Neuron (in vitro differentiated cells): ENCODE measurements at regions not wholly inside any gene's neighbourhood (a gene's known extent, or its start where the extent isn't known, plus 50 kb on each side); places are given as distances from the start of the nearest gene placed in this dataset.

ENCODE experiments used
- H2AFZ ChIP-seq: one replicate; pipeline ENCODE4 v1.6.1; 2013; ENCODE audit warnings: low read depth, mild to moderate bottlenecking, inconsistent platforms, low read length, moderate library complexity
- H3K27me3 ChIP-seq: one replicate; pipeline ENCODE4 v1.6.1; 2013; ENCODE audit warnings: low read length; ENCODE audit not compliant: insufficient read depth
- H3K36me3 ChIP-seq: one replicate; pipeline ENCODE4 v1.6.1; 2013; ENCODE audit warnings: low read length; ENCODE audit not compliant: insufficient read depth
- H3K4me1 ChIP-seq: one replicate; pipeline ENCODE4 v1.6.1; 2013; ENCODE audit warnings: low read length; ENCODE audit not compliant: insufficient read depth
- H3K4me3 ChIP-seq: 2 replicates; pipeline ENCODE4 v1.5.1; 2013; ENCODE audit warnings: mild to moderate bottlenecking, low read length, moderate library complexity
- H3K9me3 ChIP-seq: one replicate; pipeline ENCODE4 v1.6.1; 2013; ENCODE audit warnings: low read length

DNA sequence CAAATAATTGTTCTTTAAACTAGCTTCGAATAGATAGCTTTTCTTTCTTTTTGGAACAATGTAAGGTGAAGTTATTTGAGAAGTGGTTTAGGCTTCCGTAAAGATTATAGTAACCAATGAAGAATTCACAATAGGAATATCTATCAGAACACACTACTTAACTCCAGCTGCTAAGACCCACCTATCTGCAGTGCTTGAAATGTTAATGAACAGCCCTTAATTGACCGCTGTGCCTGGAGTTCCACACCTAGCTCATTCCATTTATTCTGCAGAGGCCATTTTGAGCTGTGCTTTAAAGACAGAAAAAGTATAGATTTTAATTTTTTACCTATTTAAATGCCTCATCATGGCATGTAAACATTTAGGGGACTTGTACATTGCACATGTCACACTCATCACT, 83.3 kb upstream of the APCDD1 start:
- H3K9me3 ChIP-seq, result no peaks in the 10 kb centered on the region
- H3K4me3 ChIP-seq, result no peak overlapping the region
- no peaks in the 10 kb centered on the region for H3K27me3 ChIP-seq
- H2AFZ ChIP-seq, result no peak overlapping the region
- H3K36me3 ChIP-seq, result no peaks in the 10 kb centered on the region
- H3K4me1 ChIP-seq, result peaks cover 21% of the 10 kb centered on the region

DNA sequence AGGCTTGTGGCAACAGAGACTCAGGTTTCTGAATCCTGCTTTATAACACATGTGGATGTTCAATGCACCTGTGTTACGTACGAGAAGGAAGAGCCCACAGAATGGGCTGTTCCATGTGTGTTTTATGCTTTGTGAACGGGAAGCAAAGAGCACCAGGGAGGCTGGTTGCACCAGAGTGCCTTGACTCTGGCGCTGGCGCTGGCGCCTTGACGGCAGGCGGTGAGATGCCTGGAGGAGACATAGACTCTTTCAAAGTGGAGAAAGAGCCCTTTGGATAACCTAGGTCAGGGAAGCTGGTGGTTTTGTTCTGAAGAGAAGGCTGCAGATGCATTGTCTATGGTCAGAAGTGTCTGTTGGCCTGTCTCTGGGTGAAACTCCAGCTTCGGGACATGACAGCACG, 80.2 kb upstream of the APCDD1 start:
- Histone ChIP-seq H2AFZ (peak overlapping the region; percentile 15), H3K4me1 (peaks cover 29% of the 10 kb centered on the region), H3K4me3 (no peak overlapping the region), H3K36me3 (no peaks in the 10 kb centered on the region), H3K27me3 (no peaks in the 10 kb centered on the region), H3K9me3 (no peaks in the 10 kb centered on the region)

DNA sequence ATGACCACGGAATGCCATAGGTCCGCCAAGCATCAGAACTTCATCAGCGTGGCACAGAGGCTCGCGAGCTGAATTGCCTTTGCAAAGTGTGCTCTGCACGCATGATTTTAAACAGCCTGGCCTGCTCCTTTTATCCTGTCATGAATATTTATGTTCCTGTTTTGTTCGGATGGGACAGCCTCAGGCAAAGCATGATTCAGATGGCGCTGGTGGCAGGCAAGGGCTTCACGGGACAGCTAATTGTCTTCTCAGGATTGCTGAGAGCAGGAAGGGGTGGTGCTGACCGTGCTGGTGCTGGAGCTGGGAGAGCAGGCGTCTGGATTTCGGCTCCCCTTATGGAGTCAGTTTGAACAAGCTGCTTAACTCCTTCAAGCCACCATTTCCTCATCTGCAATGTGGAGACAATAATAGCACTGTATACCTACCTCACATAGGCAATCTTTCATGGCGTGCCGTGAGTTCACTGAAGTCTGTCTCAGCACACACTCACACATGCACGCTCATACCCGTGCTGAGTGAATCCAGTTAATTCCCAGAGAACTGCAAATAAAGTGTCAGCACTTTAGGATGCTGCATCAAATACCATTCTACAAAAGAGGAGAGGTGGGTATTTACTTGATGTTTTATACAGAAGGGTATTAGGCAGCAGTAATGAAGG, 79.7 kb upstream of the APCDD1 start:
- no peaks in the 10 kb centered on the region for H3K36me3 ChIP-seq
- H3K4me1 ChIP-seq, result peaks cover 31% of the 10 kb centered on the region

DNA sequence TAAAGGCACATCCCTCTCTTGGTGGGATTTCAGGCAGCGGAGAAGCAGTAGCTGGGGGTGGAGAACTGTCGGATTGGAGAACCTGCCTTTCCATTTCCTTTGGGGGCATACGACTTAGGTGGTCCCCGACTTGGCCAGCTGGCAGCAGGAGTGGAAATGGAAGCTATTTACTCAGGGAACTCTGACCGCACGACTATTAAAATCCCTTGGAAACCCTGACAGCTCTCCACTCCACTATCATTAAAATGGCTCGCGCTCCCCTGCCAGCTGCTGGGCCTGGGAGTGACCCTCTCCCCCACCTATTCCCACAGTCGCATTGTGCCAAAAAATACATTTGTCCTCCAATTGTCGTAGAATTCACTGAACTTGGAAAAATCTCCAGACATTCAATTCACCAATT, 77.7 kb upstream of the APCDD1 start:
- Histone ChIP-seq H2AFZ (no peak overlapping the region), H3K27me3 (no peaks in the 10 kb centered on the region)

More for the DNA sequence above, 79.7 kb upstream of the APCDD1 start:
- Histone ChIP-seq H3K9me3 (no peaks in the 10 kb centered on the region), H3K27me3 (no peaks in the 10 kb centered on the region), H2AFZ (peak overlapping the region; percentile 15), H3K4me3 (no peak overlapping the region)

DNA sequence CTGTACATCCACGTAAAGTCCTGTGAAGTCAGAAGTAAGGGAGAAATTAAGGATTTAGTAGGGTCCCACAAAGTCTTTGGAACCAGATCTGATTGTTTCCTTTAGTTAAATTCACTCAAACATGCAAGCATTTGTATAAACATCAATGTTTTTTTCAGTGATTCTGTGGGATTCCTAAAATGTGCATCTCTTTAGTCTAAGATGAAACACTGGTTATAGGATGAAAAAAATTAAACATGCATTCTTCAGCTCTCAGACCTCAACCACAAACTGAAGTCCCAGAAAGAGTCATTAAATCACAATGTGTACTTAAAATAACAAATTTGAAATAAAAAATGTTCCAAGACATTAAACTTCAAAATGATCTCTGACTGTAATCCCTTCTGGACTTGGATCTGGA, 76.5 kb upstream of the APCDD1 start:
- Histone ChIP-seq H3K36me3 (no peaks in the 10 kb centered on the region), H2AFZ (no peak overlapping the region), H3K4me3 (no peak overlapping the region), H3K9me3 (no peaks in the 10 kb centered on the region), H3K4me1 (peaks cover 31% of the 10 kb centered on the region), H3K27me3 (no peaks in the 10 kb centered on the region)

More for the DNA sequence above, 77.7 kb upstream of the APCDD1 start:
- Histone ChIP-seq H3K36me3 (no peaks in the 10 kb centered on the region), H3K9me3 (no peaks in the 10 kb centered on the region), H3K4me1 (peaks cover 31% of the 10 kb centered on the region), H3K4me3 (no peak overlapping the region)

DNA sequence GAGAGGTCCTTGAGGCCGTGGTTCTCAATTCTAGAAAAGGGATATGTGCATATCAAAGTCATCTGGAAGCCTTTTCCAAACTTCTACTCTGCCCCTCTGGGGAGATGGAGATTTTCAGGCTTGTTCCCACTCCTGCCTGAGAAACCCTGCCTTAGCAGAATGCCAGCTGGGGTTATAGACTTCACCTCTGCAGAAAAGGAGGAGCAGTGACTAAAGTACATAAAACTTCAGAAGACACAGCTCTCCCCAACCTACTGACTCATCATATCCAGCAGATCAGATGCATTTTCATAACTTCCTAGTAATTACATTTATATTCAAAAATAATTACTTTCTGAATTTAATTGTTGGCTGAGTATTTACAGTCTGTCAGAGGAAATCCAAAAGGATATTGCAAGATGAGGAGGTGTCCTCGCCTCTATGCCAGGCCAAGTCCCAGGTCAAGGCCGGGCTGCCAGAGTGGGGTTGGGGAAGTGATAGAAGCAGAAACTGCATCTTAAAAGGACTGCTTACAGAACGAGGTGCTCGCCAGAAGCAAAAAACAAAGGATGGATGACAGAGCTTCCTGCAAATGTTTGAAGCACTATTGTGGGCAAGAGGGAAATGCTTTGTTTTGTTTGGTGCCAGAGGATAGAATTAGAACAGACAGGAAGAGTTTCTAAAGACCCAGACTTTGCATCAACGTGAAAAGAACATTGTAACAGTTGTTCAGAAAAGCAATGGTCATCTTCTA, 75.6 kb upstream of the APCDD1 start:
- Histone ChIP-seq H3K4me3 (no peak overlapping the region), H3K36me3 (no peaks in the 10 kb centered on the region), H2AFZ (peak overlapping the region; percentile 39), H3K4me1 (peaks cover 31% of the 10 kb centered on the region), H3K9me3 (no peaks in the 10 kb centered on the region), H3K27me3 (no peaks in the 10 kb centered on the region)

DNA sequence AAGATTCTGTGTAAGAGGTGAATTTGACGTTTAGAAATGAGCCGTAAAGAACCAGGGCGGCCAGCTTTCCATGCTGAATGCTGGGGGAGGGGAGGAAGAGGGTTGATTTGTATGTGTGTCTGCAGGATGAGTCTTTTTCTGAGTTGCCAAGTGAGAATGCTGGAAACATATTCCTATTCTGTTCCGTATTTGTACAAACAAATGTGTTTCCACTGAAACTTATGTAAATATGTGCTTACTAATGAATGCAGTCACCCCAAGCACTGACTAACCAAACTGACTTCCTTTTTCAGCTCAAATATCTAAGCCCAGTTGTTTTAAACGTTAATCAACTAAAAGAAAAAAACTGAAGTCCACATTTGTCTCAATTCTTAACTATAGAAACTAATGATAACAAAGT, 74.9 kb upstream of the APCDD1 start:
- no peak overlapping the region for H3K4me3 ChIP-seq
- peaks cover 26% of the 10 kb centered on the region for H3K4me1 ChIP-seq

DNA sequence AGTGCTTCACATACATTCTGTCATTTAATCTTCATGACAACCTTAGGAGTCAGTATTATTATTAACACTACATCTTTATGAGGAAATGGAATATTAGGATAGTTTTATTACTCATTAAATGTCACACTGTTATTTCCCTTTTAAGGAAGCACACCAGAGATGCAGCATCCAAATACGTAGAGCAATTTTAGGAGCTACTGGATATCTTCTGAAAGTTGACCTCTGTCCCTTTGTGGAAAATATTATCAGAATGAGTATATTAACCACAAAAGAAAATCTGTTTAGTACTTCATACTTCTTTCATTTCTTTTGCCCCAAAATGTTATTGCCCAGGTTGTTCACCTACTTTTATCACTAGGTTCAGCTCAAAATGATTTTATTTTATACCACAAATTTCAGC, 72.9 kb upstream of the APCDD1 start:
- H2AFZ ChIP-seq, result no peak overlapping the region
- no peaks in the 10 kb centered on the region for H3K36me3 ChIP-seq
- no peak overlapping the region for H3K4me3 ChIP-seq
- no peaks in the 10 kb centered on the region for H3K27me3 ChIP-seq
- peaks cover 22% of the 10 kb centered on the region for H3K4me1 ChIP-seq
- H3K9me3 ChIP-seq, result no peaks in the 10 kb centered on the region

More for the DNA sequence above, 74.9 kb upstream of the APCDD1 start:
- peak overlapping the region; percentile 39 for H2AFZ ChIP-seq
- H3K36me3 ChIP-seq, result no peaks in the 10 kb centered on the region
- no peaks in the 10 kb centered on the region for H3K9me3 ChIP-seq
- no peaks in the 10 kb centered on the region for H3K27me3 ChIP-seq

DNA sequence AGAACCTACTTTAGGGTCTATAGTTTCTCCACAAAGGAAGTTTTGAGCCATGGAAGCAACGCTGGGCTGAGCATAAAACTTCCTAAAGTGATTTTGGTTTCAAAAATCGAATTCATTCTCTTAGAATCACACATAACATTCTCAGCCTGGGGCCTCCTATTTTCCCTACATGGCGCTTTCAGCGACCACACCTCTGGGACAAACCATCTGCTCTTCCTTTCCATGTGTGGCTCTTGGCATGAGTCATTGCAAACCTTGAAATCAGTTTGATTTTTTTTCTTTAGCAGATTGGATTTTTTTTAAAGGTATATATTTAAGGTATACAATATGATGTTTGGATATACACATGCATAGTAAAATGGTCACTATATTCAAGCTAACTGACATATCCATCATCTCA, 72.5 kb upstream of the APCDD1 start:
- H2AFZ ChIP-seq, result no peak overlapping the region
- no peaks in the 10 kb centered on the region for H3K36me3 ChIP-seq
- peaks cover 22% of the 10 kb centered on the region for H3K4me1 ChIP-seq
- no peaks in the 10 kb centered on the region for H3K9me3 ChIP-seq
- H3K27me3 ChIP-seq, result no peaks in the 10 kb centered on the region
- H3K4me3 ChIP-seq, result no peak overlapping the region

DNA sequence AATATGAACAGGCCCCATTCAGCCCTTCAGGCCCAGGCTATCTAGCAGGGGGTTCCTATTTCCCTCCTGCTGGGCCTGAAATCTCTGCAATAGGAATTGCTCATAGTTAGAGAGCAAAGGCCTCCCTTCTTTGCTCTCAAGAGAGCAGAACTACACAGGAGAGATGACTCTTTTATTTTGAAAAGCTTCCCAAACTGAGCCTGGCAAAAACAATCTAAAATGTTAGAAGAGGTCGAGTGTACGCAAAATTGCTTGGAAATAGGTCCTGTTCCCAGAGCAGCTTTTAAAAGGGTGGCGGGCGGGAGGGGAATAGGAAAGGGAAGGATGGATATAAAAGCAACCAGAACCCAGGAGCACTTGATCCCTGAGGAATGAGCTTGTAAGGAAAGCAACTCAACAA, 68.4 kb upstream of the APCDD1 start:
- Histone ChIP-seq H2AFZ (no peak overlapping the region), H3K4me3 (no peak overlapping the region), H3K4me1 (peaks cover 13% of the 10 kb centered on the region), H3K9me3 (no peaks in the 10 kb centered on the region), H3K36me3 (no peaks in the 10 kb centered on the region), H3K27me3 (no peaks in the 10 kb centered on the region)

DNA sequence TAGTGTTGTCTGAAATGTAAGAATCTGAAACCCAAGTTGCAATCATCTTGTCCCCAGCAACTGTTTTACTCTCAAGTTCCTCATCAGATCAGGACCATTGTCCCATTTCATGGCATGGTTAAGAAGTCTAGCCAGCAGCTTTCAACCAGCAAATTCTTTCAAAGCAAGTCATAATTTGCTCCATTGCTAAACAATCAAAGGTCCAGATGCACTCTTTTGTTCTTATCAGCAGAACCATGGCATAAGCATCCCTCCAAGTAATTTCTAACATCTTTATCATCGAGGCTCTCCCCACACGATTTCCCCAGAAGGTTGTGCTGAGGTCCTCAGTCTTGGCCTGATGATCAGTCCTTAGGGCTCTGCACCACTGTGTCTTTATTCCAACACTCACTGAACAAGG, 67.5 kb upstream of the APCDD1 start:
- Histone ChIP-seq H3K9me3 (no peaks in the 10 kb centered on the region), H3K4me3 (no peak overlapping the region), H3K27me3 (no peaks in the 10 kb centered on the region), H3K36me3 (no peaks in the 10 kb centered on the region), H3K4me1 (peaks cover 13% of the 10 kb centered on the region), H2AFZ (no peak overlapping the region)

DNA sequence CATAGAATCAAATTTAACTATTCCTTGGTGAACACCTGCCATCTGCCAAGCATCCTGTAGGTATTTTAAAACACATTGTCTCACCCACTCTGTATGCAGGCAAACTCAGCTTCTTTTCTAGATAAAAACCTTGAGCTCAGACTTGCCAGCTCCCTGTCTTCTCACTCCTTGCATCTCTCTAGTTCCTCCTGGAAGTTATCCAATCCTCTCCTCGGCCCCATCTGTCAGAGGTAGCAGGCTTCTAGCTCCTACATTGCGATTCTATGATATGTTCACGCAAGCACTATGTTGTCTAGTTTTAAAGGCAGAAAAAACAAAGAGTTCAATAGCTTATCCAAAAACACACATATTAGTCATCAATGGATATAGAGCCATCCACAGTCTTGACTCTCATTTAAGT, 67.0 kb upstream of the APCDD1 start:
- H3K4me3 ChIP-seq, result no peak overlapping the region
- no peak overlapping the region for H2AFZ ChIP-seq
- no peaks in the 10 kb centered on the region for H3K36me3 ChIP-seq
- H3K9me3 ChIP-seq, result no peaks in the 10 kb centered on the region
- H3K4me1 ChIP-seq, result peaks cover 13% of the 10 kb centered on the region
- no peaks in the 10 kb centered on the region for H3K27me3 ChIP-seq

DNA sequence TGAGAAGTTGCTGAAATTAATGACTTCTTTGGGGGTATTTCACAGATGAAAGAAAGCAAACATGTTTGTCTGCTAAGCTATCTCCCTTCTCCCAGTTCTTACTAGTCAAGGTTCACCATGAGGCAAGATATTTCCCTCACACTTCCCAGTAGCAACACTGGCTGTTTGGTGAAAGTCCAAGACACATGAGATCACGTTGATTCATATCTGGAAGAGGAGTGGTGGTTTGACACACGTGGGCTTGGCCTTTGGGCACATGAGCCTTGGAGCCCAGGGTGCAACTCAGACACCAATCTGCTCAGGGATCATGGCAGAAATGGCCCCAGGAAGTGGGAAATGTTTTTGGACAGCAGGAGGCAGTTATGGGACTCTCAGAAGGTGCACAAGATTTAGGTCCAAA, 66.1 kb upstream of the APCDD1 start:
- Histone ChIP-seq H3K9me3 (no peaks in the 10 kb centered on the region), H3K4me3 (no peak overlapping the region), H3K27me3 (no peaks in the 10 kb centered on the region), H2AFZ (no peak overlapping the region), H3K4me1 (peaks cover 13% of the 10 kb centered on the region), H3K36me3 (no peaks in the 10 kb centered on the region)
